CD4-positive, alpha-beta T cell (primary cell): ENCODE measurements at regions not wholly inside any gene's neighbourhood (a gene's known extent, or its start where the extent isn't known, plus 50 kb on each side); places are given as distances from the start of the nearest gene placed in this dataset.

Experiments used
- ATAC-seq: fragments of 200-7000 bp; cut with Tn5 transposase; one replicate; pipeline ENCODE4 v1.10.0; 2022; ENCODE audit warnings: mild to moderate bottlenecking; ENCODE audit not compliant: poor library complexity
- CTCF ChIA-PET: fragments of 350-600 bp; sonication (Branson Sonifier 250); formaldehyde crosslinking; loops from one replicate; lab custom pipeline; 2021; ENCODE audit warnings: antibody characterized with exemption, inconsistent platforms; lab: Charles Lee
- POLR2A ChIA-PET: fragments of 350-600 bp; sonication (Branson Sonifier 250); formaldehyde crosslinking; loops from one replicate; lab custom pipeline; 2021; ENCODE audit warnings: antibody characterized with exemption, inconsistent platforms; lab: Charles Lee
- DNase-seq, 14 experiments: peaks; one replicate each; pipeline ENCODE4 v3.0.0-alpha.2; 2013 to 2020; ENCODE audit warnings: mixed read lengths in 2 of 14
- H3K27ac ChIP-seq, 2 donors: one replicate each; pipeline versions ENCODE4 v1.5.1 to v1.7.0; 2013; ENCODE audit warnings: low read length in 2 of 2, low read depth in 1 of 2, mild to moderate bottlenecking in 1 of 2
- H3K27me3 ChIP-seq, 2 experiments: 1 replicate in 1 of 2; 2 replicates in 1 of 2; pipeline versions ENCODE4 v1.6.1 to v1.7.0; 2013; ENCODE audit warnings: low read length in 2 of 2, control low read depth in 1 of 2, mild to moderate bottlenecking in 1 of 2, moderate library complexity in 1 of 2; ENCODE audit not compliant: insufficient read depth in 2 of 2, control insufficient read depth in 1 of 2
- H3K36me3 ChIP-seq: one replicate; pipeline ENCODE4 v1.6.1; 2013; ENCODE audit warnings: low read length, control low read depth; ENCODE audit not compliant: insufficient read depth
- H3K4me1 ChIP-seq: one replicate; pipeline ENCODE4 v1.6.1; 2013; ENCODE audit warnings: low read length, control low read depth; ENCODE audit not compliant: insufficient read depth
- H3K4me3 ChIP-seq: one replicate; pipeline ENCODE4 v1.5.1; 2013; ENCODE audit warnings: mild to moderate bottlenecking, low read length, moderate library complexity
- H3K9me3 ChIP-seq, 2 experiments: 1 replicate in 1 of 2; 2 replicates in 1 of 2; pipeline versions ENCODE4 v1.6.1 to v1.7.0; 2013; ENCODE audit warnings: low read length in 2 of 2, mild to moderate bottlenecking in 2 of 2, control low read depth in 1 of 2, moderate library complexity in 1 of 2; ENCODE audit not compliant: control insufficient read depth in 1 of 2, insufficient read depth in 1 of 2
- H3K27ac Mint-ChIP-seq: one replicate; pipeline ENCODE4 v1.8.0; 2020; ENCODE audit warnings: mixed read lengths
- H3K27me3 Mint-ChIP-seq: one replicate; pipeline ENCODE4 v1.8.0; 2021; ENCODE audit warnings: mixed read lengths
- H3K36me3 Mint-ChIP-seq: one replicate; pipeline ENCODE4 v1.8.0; 2021; ENCODE audit warnings: low read depth, mixed read lengths
- H3K4me1 Mint-ChIP-seq: one replicate; pipeline ENCODE4 v1.8.0; 2021; ENCODE audit warnings: low read depth, mixed read lengths
- H3K4me3 Mint-ChIP-seq: one replicate; pipeline ENCODE4 v1.8.0; 2020; ENCODE audit warnings: mild to moderate bottlenecking, mixed read lengths
- H3K9me3 Mint-ChIP-seq: one replicate; pipeline ENCODE4 v1.8.0; 2020; ENCODE audit warnings: mixed read lengths
- intact Hi-C, 2 experiments: fragments of 100-400 bp; cut with DNase I in 1 of 2; cut with micrococcal nuclease in 1 of 2; formaldehyde crosslinking; loops; one replicate each; pipeline versions ENCODE4 v1.15.1 to v1.9.0; 2023 to 2025; cut with DNase I, micrococcal nuclease
- TF ChIP-seq, protein P1 (sequence below): fragments of 200-600 bp; IDR thresholded peaks from one replicate; pipeline ENCODE4 v1.8.0; 2022; ENCODE audit warnings: antibody characterized with exemption, mild to moderate bottlenecking

DNA sequence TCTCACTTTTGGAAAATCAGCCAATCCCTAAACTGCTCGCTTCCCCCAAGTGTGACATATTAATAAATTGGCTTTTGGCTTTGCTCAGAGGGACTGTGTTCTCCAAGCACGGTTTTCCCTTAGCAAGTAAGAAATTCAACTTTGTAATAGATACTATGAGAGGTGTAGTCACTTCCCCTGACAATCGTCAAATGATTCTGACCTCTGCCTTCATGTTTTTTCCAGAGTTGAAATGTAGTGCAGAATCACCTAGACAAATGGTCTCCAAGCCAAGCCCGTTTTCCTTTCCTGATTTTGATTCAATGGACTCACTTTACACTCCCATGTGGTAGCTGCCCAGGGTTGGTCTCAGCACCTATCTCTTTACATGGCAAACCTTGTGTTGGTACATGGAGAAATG lies 99.1 kb downstream of the ARL4A start:
- H3K27me3 ChIP-seq = no peaks in the 10 kb centered on the region
- H3K4me1 Mint-ChIP-seq = no peaks in the 10 kb centered on the region
- no peak overlapping the region for H3K4me3 Mint-ChIP-seq
- no peaks in the 10 kb centered on the region for H3K36me3 Mint-ChIP-seq
- no peak overlapping the region for H3K27ac ChIP-seq
- no peaks in the 10 kb centered on the region for H3K27me3 Mint-ChIP-seq
- ChIA-PET CTCF (no interaction called here), POLR2A (no interaction called here)
- ATAC-seq (no peak), DNase-seq (no peak)
- H3K9me3 ChIP-seq = no peaks in the 10 kb centered on the region
- no peak overlapping the region for H3K27ac Mint-ChIP-seq
- H3K9me3 Mint-ChIP-seq = no peaks in the 10 kb centered on the region
- intact Hi-C loops = loop anchor here in 1 of 2 experiments (10.0 kb wide), 1 partner anchor 62 kb away; no protein-coding TSS in a partner anchor
- H3K4me3 ChIP-seq = no peak overlapping the region
- TF ChIP-seq, protein P1, sequence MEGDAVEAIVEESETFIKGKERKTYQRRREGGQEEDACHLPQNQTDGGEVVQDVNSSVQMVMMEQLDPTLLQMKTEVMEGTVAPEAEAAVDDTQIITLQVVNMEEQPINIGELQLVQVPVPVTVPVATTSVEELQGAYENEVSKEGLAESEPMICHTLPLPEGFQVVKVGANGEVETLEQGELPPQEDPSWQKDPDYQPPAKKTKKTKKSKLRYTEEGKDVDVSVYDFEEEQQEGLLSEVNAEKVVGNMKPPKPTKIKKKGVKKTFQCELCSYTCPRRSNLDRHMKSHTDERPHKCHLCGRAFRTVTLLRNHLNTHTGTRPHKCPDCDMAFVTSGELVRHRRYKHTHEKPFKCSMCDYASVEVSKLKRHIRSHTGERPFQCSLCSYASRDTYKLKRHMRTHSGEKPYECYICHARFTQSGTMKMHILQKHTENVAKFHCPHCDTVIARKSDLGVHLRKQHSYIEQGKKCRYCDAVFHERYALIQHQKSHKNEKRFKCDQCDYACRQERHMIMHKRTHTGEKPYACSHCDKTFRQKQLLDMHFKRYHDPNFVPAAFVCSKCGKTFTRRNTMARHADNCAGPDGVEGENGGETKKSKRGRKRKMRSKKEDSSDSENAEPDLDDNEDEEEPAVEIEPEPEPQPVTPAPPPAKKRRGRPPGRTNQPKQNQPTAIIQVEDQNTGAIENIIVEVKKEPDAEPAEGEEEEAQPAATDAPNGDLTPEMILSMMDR = no peak
- no peaks in the 10 kb centered on the region for H3K36me3 ChIP-seq
- H3K4me1 ChIP-seq = no peaks in the 10 kb centered on the region

DNA sequence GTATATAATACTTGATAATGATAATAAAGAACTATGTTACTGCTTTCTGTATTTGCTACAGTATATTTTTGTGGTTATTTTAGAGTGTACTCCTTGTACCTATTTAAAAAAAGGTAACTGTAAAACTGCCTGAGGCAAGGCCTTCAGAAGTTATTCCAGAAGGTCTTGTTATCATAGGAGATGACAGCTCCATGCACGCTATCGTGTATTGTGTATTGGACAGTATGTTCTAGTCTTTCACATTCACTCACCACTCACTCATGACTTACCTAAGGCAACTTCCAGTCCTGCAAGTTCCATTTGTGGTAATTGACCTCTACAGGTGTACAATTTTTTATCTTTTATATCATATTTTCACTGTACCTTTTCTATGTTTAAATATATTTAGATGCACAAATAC lies 100.7 kb downstream of the ARL4A start:
- CTCF ChIA-PET = no interaction called here
- intact Hi-C loops = loop anchor here in 1 of 2 experiments (10.0 kb wide), 1 partner anchor 63 kb away; no protein-coding TSS in a partner anchor
- H3K9me3 ChIP-seq = no peaks in the 10 kb centered on the region
- ATAC-seq = no peak
- Mint-ChIP-seq H3K4me3 (no peak overlapping the region), H3K9me3 (no peaks in the 10 kb centered on the region), H3K27me3 (no peaks in the 10 kb centered on the region), H3K4me1 (no peaks in the 10 kb centered on the region), H3K36me3 (no peaks in the 10 kb centered on the region), H3K27ac (no peak overlapping the region)
- DNase-seq = no peak
- TF ChIP-seq, protein P1 = no peak
- no peaks in the 10 kb centered on the region for H3K36me3 ChIP-seq
- H3K4me1 ChIP-seq = no peaks in the 10 kb centered on the region
- no peak overlapping the region for H3K27ac ChIP-seq
- H3K27me3 ChIP-seq = no peaks in the 10 kb centered on the region
- POLR2A ChIA-PET = no interaction called here
- H3K4me3 ChIP-seq = no peak overlapping the region

DNA sequence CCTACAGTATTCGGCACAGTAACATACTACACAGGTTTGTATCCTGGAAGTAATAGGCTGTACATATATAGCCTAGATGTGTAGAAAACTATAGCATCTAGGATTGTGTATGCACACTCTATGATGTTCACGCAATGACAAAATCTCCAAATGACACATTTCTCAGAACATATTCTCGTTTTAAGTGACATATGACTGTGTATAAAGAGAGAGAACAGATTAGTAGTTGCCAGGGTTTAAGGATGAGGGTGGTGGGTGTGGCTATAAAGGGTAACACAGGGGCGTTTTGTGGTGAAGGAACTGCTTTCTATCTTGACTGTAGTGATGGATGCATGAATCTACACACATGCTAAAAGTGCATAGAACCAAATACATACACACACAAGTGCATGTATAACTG lies 101.2 kb downstream of the ARL4A start:
- no peaks in the 10 kb centered on the region for H3K27me3 ChIP-seq
- H3K4me1 Mint-ChIP-seq = no peaks in the 10 kb centered on the region
- CTCF ChIA-PET = no interaction called here
- intact Hi-C loops = loop anchor here in 1 of 2 experiments (10.0 kb wide), 1 partner anchor 64 kb away; no protein-coding TSS in a partner anchor
- H3K4me3 Mint-ChIP-seq = no peak overlapping the region
- no peaks in the 10 kb centered on the region for H3K9me3 Mint-ChIP-seq
- no peaks in the 10 kb centered on the region for H3K27me3 Mint-ChIP-seq
- H3K27ac ChIP-seq = no peak overlapping the region
- TF ChIP-seq, protein P1 = no peak
- no peak overlapping the region for H3K27ac Mint-ChIP-seq
- H3K4me3 ChIP-seq = no peak overlapping the region
- H3K4me1 ChIP-seq = no peaks in the 10 kb centered on the region
- H3K36me3 Mint-ChIP-seq = no peaks in the 10 kb centered on the region
- DNase-seq (no peak), ATAC-seq (no peak)
- H3K36me3 ChIP-seq = no peaks in the 10 kb centered on the region
- H3K9me3 ChIP-seq = no peaks in the 10 kb centered on the region
- POLR2A ChIA-PET = no interaction called here
